GM23338 (cell line): ENCODE measurements at regions not wholly inside any gene's neighbourhood (a gene's known extent, or its start where the extent isn't known, plus 50 kb on each side); places are given as distances from the start of the nearest gene placed in this dataset.

Experiments
- CREB1 ChIP-seq: fragments of 250-450 bp; sonication (Bioruptor Pico); IDR thresholded peaks from 2 replicates; pipeline ENCODE4 v1.5.0; 2020; ENCODE audit warnings: low read depth, mild to moderate bottlenecking, moderate library complexity
- EZH2 ChIP-seq: fragments of 200-600 bp; sonication (generic); IDR thresholded peaks from one replicate; pipeline ENCODE4 v1.8.0; 2017; ENCODE audit warnings: antibody characterized with exemption, mild to moderate bottlenecking, low read depth; ENCODE audit not compliant: unreplicated experiment
- EZH2phosphoT487 ChIP-seq: fragments of 200-600 bp; sonication (generic); IDR thresholded peaks from one replicate; pipeline ENCODE4 v1.8.1; 2018; ENCODE audit warnings: antibody characterized with exemption; ENCODE audit not compliant: unreplicated experiment
- JUNB ChIP-seq: IDR thresholded peaks from one replicate; pipeline ENCODE4 v1.6.1; 2016; ENCODE audit warnings: antibody characterized with exemption; ENCODE audit not compliant: unreplicated experiment
- POLR2AphosphoS5 ChIP-seq: IDR thresholded peaks from 2 replicates; pipeline ENCODE4 v1.6.1; 2016; ENCODE audit warnings: antibody characterized with exemption, low read depth
- REST ChIP-seq: IDR thresholded peaks from one replicate; pipeline ENCODE4 v1.6.1; 2018; ENCODE audit warnings: antibody characterized with exemption; ENCODE audit not compliant: unreplicated experiment
- STAT1 ChIP-seq: IDR thresholded peaks from one replicate; pipeline ENCODE4 v1.6.1; 2016; ENCODE audit warnings: antibody characterized with exemption; ENCODE audit not compliant: unreplicated experiment
- TF ChIP-seq, protein P1 (sequence below), 2 experiments: fragments of 200-600 bp in 1 of 2; sonication (generic) in 1 of 2; conservative IDR thresholded peaks; 2 replicates each; pipeline versions ENCODE4 v1.5.1 to v1.6.1; 2016 to 2017; ENCODE audit warnings: antibody characterized with exemption in 2 of 2, low read depth in 2 of 2, mild to moderate bottlenecking in 2 of 2, moderate library complexity in 1 of 2
- TF ChIP-seq, protein P2 (sequence below): IDR thresholded peaks from 2 replicates; pipeline ENCODE4 v1.6.1; 2016; ENCODE audit warnings: antibody characterized with exemption
- TF ChIP-seq, protein P3 (sequence below): fragments of 250-450 bp; sonication (Bioruptor Pico); IDR thresholded peaks from 2 replicates; pipeline ENCODE4 v1.5.0; 2020; ENCODE audit warnings: mild to moderate bottlenecking, moderate library complexity

DNA sequence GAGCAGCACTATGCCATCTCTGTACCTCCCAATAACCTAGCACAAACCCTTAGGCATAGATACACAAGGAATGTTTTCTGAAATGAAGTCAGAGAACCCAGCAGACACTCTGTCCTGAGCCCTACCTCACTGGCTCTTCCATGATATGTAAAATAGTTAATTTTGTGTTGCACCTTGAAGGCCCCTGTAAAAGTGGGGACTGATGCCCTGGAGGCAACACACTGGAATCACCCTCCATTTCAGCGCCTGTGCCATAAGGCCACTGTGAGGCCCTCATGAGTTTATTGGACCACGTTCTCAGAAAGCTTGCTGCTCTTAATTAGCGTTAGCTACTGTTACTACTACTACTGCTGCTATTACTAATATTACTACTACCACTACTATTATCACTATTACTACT, 670.1 kb upstream of the SOX11 start:
- TF ChIP-seq, protein P1, sequence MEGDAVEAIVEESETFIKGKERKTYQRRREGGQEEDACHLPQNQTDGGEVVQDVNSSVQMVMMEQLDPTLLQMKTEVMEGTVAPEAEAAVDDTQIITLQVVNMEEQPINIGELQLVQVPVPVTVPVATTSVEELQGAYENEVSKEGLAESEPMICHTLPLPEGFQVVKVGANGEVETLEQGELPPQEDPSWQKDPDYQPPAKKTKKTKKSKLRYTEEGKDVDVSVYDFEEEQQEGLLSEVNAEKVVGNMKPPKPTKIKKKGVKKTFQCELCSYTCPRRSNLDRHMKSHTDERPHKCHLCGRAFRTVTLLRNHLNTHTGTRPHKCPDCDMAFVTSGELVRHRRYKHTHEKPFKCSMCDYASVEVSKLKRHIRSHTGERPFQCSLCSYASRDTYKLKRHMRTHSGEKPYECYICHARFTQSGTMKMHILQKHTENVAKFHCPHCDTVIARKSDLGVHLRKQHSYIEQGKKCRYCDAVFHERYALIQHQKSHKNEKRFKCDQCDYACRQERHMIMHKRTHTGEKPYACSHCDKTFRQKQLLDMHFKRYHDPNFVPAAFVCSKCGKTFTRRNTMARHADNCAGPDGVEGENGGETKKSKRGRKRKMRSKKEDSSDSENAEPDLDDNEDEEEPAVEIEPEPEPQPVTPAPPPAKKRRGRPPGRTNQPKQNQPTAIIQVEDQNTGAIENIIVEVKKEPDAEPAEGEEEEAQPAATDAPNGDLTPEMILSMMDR (conservative IDR thresholded peaks at IDR 0.05; ENCODE audit: low read depth in 2 of 2) = no peak
- no peak for TF ChIP-seq CREB1 (CRISPR knock-in tag)
- TF ChIP-seq EZH2 = no peak
- no peak for TF ChIP-seq EZH2phosphoT487
- no peak for TF ChIP-seq POLR2AphosphoS5
- TF ChIP-seq JUNB = no peak
- no peak for TF ChIP-seq REST
- TF ChIP-seq, protein P2, sequence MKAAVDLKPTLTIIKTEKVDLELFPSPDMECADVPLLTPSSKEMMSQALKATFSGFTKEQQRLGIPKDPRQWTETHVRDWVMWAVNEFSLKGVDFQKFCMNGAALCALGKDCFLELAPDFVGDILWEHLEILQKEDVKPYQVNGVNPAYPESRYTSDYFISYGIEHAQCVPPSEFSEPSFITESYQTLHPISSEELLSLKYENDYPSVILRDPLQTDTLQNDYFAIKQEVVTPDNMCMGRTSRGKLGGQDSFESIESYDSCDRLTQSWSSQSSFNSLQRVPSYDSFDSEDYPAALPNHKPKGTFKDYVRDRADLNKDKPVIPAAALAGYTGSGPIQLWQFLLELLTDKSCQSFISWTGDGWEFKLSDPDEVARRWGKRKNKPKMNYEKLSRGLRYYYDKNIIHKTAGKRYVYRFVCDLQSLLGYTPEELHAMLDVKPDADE = no peak
- TF ChIP-seq STAT1 = no peak
- TF ChIP-seq, protein P3, sequence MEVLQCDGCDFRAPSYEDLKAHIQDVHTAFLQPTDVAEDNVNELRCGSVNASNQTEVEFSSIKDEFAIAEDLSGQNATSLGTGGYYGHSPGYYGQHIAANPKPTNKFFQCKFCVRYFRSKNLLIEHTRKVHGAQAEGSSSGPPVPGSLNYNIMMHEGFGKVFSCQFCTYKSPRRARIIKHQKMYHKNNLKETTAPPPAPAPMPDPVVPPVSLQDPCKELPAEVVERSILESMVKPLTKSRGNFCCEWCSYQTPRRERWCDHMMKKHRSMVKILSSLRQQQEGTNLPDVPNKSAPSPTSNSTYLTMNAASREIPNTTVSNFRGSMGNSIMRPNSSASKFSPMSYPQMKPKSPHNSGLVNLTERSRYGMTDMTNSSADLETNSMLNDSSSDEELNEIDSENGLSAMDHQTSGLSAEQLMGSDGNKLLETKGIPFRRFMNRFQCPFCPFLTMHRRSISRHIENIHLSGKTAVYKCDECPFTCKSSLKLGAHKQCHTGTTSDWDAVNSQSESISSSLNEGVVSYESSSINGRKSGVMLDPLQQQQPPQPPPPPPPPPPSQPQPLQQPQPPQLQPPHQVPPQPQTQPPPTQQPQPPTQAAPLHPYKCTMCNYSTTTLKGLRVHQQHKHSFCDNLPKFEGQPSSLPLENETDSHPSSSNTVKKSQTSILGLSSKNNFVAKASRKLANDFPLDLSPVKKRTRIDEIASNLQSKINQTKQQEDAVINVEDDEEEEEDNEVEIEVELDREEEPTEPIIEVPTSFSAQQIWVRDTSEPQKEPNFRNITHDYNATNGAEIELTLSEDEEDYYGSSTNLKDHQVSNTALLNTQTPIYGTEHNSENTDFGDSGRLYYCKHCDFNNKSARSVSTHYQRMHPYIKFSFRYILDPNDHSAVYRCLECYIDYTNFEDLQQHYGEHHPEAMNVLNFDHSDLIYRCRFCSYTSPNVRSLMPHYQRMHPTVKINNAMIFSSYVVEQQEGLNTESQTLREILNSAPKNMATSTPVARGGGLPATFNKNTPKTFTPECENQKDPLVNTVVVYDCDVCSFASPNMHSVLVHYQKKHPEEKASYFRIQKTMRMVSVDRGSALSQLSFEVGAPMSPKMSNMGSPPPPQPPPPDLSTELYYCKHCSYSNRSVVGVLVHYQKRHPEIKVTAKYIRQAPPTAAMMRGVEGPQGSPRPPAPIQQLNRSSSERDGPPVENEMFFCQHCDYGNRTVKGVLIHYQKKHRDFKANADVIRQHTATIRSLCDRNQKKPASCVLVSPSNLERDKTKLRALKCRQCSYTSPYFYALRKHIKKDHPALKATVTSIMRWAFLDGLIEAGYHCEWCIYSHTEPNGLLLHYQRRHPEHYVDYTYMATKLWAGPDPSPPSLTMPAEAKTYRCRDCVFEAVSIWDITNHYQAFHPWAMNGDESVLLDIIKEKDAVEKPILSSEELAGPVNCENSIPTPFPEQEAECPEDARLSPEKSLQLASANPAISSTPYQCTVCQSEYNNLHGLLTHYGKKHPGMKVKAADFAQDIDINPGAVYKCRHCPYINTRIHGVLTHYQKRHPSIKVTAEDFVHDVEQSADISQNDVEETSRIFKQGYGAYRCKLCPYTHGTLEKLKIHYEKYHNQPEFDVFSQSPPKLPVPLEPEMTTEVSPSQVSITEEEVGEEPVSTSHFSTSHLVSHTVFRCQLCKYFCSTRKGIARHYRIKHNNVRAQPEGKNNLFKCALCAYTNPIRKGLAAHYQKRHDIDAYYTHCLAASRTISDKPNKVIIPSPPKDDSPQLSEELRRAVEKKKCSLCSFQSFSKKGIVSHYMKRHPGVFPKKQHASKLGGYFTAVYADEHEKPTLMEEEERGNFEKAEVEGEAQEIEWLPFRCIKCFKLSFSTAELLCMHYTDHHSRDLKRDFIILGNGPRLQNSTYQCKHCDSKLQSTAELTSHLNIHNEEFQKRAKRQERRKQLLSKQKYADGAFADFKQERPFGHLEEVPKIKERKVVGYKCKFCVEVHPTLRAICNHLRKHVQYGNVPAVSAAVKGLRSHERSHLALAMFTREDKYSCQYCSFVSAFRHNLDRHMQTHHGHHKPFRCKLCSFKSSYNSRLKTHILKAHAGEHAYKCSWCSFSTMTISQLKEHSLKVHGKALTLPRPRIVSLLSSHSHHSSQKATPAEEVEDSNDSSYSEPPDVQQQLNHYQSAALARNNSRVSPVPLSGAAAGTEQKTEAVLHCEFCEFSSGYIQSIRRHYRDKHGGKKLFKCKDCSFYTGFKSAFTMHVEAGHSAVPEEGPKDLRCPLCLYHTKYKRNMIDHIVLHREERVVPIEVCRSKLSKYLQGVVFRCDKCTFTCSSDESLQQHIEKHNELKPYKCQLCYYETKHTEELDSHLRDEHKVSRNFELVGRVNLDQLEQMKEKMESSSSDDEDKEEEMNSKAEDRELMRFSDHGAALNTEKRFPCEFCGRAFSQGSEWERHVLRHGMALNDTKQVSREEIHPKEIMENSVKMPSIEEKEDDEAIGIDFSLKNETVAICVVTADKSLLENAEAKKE (CRISPR knock-in tag) = no peak
